GM18526 (cell line): ENCODE measurements at regions not wholly inside any gene's neighbourhood (a gene's known extent, or its start where the extent isn't known, plus 50 kb on each side); places are given as distances from the start of the nearest gene placed in this dataset.

Experiments
- POLR2A ChIP-seq: IDR thresholded peaks from 3 replicates; pipeline ENCODE4 v1.6.1; 2011; ENCODE audit not compliant: insufficient read length; ENCODE audit errors: extremely low read depth

DNA sequence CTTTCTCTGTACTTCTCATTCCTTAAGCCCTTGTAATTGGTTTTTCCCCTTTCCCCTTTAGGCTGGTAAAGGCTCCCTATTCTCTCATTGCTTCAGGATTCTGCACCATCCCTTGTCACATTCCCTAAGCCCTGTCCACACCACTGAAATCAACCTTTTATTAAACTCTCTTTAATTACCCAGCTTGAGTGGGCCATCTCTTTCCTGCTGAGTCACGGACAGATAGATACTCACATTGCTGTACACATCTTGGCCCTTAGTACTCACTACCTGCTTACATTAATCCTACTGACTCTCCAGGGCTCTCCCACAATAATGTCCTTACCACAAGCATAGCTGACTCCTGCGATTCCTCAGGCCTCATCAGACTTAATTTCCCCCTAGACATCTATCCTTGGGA lies 94.0 kb upstream of the PCGF5 start:
- TF ChIP-seq POLR2A: no peak

DNA sequence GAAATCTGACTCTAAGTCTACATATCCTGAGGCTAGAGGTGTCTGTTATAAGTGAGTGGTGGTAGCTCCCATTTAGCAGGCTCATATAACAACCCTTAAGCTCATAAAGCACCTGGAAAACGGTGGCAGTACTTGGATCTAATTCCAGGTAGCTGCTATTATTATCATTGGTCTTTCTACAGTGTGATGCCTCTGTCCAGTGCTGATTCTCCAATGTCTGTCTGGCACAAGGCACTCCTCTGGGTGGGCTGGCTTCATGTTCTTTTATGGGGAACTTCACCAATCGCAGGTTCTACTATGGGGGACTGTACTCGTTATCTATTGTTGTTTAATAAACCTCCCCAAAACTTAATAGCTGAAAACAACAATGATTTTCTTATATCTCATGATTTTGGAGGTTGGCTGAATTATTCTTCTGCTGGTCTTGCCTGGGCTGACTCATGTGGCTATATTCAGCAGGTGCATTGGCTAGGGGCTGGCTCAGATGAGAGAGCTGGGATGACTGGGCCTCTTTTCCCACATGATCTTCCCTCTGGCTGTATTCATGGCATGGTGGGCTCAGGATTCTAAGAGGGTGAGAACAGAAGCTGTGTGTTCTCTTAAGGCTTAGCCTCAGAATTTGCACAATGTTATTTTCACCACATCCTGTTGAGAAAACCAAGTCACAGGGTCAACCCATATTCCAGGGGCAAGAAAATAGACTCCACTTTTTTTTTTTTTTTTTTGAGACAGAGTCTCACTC lies 93.0 kb upstream of the PCGF5 start:
- TF ChIP-seq POLR2A: no peak

DNA sequence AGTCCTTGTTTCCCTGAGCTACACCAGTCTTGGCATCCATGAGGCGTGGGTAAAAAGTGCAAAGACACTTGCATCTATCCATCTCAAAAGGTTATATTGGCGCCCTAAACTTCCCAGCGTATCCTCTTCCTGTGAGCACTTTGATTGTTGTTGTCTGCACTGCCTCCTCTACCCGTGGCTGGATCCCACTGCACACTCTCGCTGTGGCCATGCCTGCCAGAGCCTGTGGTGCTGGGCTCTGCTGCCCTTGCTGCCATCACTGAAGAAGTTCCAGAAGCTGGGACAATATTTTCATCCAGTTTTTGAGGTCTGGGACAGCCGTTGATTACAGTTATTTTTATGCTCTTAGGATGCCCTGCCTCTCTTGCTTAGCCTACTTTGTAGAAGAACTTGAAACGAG lies 85.3 kb upstream of the PCGF5 start:
- TF ChIP-seq POLR2A: no peak

DNA sequence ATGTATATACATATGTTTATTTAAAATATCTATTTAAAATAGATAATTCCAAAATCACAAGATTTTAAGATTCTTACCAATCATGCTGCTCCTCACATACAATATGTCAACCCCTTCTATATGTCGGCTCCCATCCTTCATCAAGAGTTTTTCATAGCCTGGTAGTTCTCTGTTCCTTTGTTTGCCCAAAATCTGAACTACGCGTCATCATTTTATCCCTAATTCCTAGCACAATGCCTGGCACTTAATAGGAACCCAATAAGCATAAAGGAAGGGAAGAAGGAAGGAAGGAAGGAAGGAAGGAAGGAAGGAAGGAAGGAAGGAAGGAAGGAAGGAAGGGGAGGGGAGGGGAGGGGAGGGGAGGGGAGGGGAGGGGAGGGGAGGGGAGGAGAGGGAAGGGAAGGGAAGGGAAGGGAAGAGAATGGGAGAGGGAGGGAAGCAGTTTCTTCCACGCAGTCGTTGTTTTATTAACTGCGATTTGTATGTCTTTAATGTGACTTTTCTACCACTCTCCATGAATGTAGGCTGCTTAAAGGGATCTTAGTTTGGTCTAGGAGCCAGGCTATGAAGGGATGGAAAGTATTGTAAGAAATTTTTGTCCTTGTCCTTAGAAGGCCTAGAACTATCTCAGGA lies 83.3 kb upstream of the PCGF5 start:
- TF ChIP-seq POLR2A: no peak

DNA sequence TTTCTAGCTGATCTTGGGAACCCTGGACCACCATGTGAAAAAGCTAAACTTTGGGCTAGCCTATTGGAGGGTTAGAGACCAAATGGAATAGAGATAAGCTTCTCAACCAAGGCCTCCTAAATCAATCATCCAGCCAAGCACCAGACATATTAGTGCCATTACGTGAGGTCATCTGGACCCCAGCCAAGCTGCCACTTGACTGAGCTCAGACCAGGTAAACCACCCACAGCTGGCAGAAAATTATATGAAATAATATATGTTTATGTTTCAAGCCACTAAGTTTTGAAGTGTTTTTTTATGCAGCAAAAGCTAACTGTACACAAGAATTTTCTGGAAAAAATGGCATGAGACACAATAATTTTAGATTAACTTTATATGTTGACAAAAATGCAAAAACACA lies 82.6 kb upstream of the PCGF5 start:
- TF ChIP-seq POLR2A: no peak

DNA sequence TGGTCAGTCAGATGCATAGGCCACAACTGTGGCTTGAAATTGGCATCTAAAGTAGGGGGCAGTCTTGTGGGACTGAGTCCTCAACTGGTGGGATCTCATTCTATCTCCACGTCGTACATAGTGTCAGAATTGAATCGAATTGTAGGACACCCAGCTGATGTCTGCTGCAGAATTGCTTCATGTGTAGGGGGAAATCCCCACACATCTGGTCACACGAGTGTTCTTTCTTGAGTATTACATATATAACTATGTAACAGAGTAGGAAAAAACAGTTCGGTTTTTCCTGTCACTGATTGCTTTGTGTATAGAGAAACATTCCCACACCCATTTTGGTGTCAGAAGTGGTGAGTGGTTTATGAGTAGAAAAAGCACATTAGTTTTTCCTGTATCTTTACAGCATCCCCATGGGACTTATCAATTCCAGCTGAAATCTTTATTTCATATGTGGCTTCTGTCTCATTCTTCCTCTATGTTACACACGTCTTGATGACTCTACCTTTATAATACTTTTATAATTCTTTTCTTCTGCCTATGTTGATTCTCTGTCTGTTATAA lies 79.4 kb upstream of the PCGF5 start:
- no peak for TF ChIP-seq POLR2A

DNA sequence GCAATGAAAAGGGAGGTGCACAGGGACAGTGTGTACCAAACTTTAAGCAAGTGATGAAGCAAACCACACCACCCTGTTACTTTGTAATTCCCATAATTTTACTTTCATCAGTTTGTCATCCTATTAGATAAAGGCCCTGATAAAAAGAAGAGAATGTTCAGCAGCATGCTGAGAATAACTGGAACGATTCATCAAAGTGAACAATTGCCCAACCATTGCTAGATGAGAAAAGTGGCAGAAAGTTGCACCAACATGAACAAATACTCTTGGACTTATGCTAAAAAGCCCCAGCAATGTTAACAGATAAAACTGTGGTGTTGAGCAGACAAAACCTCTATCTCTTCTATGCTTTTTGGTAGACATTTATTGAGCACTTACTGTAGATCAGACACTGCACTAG lies 75.5 kb upstream of the PCGF5 start:
- TF ChIP-seq POLR2A: no peak

DNA sequence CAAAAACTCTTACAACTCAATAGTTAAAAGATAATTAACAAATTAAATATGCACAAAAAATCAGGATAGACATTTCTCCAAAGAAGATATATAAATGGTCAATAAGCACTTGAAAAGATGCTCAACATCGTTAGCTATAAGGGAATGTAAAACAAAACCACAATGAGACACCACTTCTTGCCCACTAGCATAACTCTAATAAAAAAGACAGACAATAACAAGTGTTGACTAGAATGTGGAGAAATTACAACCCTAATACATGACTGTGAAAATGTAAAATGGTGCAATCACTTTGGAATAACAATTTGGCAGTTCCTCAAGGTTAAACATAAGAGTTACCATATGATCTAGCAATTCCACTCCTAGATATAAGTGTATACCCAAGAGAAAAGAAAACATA lies 74.3 kb upstream of the PCGF5 start:
- no peak for TF ChIP-seq POLR2A

DNA sequence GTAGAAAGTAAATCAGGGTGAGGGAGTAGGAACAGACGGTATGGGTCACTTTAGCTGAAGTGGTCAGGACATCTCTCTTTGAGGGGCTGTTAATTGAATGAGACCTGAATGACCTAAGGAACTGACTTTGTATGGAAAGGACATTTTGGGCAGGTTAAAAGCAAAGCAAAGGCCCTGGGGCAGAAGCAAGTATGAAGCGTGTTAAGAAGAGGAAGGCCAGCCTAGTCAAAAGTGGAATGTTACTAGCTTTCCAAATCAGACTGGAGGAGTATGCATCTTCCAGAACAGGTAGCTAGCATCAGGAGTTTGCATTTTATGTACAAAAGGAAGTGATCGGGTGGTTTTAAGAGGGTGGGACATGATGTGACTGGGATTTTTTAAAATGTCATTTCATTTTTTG lies 70.9 kb upstream of the PCGF5 start:
- TF ChIP-seq POLR2A: no peak

DNA sequence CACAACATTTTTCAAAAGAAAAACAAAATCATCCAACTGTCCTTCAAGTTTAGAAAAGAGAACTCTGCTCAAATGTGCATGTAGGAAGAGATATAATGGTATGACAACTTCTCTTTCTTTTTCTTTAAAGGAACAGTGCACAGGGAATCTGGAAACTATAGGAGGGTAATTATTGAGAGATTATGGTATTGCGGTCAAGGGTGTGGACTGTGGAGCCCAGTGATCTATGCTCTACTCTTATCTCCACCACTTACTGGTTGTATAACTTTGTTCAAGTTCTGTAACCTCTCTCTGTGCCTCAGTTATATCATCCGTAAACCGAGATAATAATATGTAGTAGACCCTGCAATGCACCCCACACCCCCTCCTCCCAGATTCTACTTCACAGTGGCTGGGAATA lies 69.8 kb upstream of the PCGF5 start:
- TF ChIP-seq POLR2A: no peak

DNA sequence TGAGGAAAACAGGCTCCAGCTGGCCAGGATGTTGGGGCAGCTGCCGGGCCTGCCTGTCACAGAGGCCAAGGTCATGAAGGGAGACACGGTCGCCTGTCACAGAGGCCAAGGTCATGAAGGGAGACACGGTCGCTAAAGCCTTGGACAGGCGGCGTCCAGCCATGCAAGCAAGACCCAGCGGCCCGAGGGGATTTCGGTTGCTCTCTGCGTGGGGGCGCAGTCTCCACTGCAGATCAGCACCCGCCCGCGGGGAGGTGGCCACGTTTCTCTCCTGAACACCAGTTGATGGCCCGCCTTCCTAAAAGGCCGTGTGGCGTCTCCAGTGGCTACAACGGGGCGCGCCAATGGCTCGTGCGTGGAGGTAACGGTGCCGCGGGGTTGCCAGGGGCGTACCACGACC lies 67.0 kb upstream of the PCGF5 start:
- no peak for TF ChIP-seq POLR2A

DNA sequence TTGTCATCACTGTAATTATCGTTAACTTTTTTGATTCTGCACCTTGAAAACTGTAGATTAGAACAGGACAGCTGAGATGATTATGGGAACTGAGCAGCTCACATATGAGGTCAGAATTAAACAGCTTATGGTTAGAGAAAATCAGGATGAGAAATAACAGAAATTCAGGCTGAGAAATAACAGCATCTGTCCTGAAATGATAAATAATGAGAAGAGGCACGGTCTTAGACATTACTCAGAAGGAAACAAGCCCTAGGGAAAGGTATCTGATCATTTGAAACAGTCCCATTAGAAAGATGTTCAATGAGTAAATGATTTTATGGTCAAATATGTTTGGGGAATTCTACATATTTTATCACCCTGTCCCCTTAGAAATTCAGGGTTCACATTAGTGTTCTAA lies 65.6 kb upstream of the PCGF5 start:
- TF ChIP-seq POLR2A: no peak

DNA sequence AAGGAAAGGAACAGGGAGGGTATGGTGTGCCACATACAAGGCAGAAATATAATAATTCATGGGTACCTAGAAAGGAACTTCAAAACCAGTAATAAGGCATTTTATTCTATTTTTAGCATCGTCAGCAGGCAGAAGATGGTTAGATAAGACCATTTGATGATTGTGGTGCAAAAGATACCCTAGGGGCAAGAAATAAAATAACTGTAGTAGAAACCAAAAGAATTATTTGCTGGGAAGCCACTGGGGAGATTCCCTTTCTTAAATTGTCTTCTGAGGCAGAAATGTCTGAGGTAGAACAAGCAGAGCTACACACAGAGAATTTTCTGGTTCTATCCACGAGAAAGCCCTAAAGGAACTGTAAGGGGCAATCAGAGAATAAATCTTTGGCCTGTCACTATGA lies 64.3 kb upstream of the PCGF5 start:
- TF ChIP-seq POLR2A: no peak

DNA sequence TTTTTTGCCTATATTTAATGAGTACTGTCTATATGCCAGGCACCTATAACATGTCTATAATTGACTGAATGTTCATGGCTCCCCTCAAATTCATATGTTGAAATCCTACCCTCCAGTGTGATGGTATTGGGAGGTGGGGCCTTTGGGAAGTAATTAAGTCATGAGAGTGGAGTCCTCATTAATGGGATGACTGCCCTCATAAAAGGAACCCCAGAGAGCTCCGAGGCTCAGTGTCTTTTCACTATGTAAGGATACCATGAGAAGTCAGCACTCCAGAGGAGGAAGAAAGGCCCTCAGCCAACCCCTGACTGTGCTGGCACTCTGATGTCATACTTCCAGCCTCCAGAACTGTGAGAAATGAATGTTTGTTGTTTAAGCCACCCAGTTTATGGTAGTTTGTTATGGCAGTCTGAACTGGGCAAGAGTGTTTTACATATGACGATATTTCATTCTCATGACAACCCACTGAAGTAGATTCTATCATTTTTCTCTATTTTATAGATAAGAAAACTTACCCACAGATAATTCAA lies 61.1 kb upstream of the PCGF5 start:
- no peak for TF ChIP-seq POLR2A

DNA sequence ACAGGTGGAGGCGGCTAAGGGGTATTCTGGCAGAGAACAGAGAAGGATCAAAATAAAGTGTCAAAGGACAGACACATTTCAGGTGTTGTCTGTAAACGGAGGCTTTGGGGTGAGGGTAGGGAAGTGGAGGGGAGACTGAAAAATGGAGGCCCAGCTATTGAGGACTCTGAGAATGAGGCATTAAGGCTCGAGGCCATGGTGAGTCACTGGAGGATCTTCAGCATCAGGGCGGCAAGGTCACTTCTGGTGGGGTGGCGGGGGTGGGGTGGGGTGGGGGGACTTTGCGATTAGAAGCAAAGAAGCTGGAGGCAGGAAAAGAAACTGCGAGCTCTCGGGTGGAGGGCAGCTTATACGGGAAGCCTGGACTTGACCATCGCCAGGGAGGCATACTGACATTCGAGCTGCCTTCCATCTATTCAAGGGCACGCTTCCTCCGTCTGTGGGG lies 58.4 kb upstream of the PCGF5 start:
- TF ChIP-seq POLR2A: no peak

DNA sequence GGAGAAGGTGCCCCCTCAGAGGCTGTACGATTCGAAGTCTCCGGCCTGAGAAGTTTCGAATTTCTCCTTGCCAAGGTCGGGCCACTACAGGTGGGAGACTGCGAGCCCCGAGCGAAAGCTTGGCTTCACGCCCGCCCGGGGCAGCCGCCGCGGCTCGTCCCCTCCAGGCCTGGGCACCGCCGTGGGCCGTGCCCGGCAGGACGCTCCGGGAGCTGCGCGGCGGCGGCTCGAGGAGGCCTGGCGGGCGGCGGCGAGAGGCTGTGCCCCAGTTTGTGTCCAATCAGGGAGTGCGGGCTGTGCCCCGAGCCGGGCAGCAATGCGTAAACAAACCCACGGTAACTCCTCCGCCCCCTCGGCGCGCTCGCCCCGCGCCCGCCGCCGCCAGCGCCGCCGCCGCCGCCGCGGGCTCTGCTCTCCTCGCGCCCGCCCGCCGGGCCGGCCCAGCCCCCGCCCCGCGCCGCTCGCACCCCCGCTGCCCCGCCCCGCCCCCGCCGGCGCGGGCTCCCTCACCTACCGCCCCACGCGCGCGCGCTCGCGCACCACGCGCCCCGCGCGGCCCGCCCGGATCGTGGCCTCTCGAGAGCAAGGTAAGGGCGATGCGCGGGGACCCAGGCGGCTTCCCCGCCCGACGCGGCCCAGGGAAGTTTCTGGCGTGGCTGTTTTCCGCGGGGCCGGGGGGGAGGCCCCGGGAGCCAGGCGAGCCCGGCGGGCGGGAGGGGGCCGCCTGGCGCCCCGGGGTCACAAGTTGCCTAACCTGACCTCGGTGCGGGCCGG lies 57.8 kb upstream of the PCGF5 start:
- TF ChIP-seq POLR2A: peak; percentile 32
